ENCODE measurements at regions not wholly inside any gene's neighbourhood (a gene's known extent, or its start where the extent isn't known, plus 50 kb on each side); places are given as distances from the start of the nearest gene placed in this dataset.

DNA sequence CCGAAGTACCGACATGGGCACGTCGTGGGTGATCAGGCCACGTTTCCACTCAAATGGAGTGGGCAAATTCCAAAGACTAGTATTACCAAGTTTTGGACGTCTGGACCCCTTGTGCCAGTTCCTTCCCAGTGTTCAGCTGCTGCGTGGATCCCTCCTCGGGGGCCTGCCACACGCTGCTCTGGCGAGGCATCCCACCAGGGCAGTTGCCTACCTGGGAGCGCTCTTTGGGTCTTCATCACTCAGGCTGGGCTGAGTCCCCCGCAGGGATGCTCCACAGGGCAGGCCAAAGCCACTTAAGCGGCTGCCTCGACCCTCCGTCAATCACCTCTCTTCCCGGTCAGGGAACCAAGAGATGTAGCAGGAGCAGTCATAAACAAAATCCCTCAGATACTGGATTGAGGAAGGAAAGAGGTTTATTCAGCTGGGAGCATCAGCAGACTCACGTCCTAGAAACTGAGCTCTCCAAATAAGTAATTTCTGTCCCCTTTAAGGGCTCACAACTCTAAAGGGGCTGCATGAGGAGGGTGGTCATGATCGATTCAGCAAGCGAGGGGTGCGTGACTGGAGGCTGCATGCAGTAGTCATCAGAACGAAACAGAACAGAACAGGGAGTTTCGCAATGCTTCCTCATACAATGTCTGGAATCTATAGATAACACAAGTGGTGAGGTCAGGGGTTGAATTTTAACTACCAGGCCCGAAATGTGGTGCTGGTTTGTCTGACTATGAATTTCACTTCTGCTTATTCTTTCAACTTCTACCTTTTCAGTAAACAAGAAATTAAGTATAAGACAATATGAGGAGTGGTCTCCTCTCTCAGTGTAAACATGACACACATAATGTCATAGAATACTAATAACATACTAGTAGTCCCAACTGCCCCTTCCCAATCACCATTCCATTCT lies 998.6 kb upstream of the NCAM2 start (continued):
- TF ChIP-seq ZMIZ1 (IDR thresholded peaks at IDR 0.05; ENCODE audit: low read depth in 2 of 2, low read length in 2 of 2), result peak in 1 of 2 experiments; percentile 45; a peak in 1 of 4 replicates
- TF ChIP-seq ZNF165 (CRISPR knock-in tag; IDR thresholded peaks at IDR 0.05; ENCODE audit: borderline replicate concordance), result no peak
- no peak for TF ChIP-seq BHLHE40 (IDR thresholded peaks at IDR 0.05; ENCODE audit: low read length)
- TF ChIP-seq ATF7 (IDR thresholded peaks at IDR 0.05), result peak; percentile 83
- TF ChIP-seq NR2C2 (CRISPR knock-in tag; IDR thresholded peaks at IDR 0.05), result no peak
- peak; percentile 87 for TF ChIP-seq NR2C2 (tag; IDR thresholded peaks at IDR 0.05)
- TF ChIP-seq JUNB (CRISPR knock-in tag; conservative IDR thresholded peaks at IDR 0.05), result no peak
- TF ChIP-seq PML (IDR thresholded peaks at IDR 0.05; ENCODE audit: low read length), result peak; percentile 60
- TF ChIP-seq ELF1 (tag; IDR thresholded peaks at IDR 0.05), result no peak
- TF ChIP-seq CHD2 (IDR thresholded peaks at IDR 0.05; ENCODE audit: low read depth, low read length), result no peak
- TF ChIP-seq ZNF584 (CRISPR knock-in tag; IDR thresholded peaks at IDR 0.05; ENCODE audit: low read depth), result no peak
- TF ChIP-seq CEBPG (CRISPR knock-in tag; IDR thresholded peaks at IDR 0.05), result peak; percentile 89
- peak; percentile 30 to 82; a peak in 3 of 4 replicates for TF ChIP-seq CEBPG (tag; conservative IDR thresholded peaks at IDR 0.05 in 1 of 2, IDR thresholded peaks at IDR 0.05 in 1 of 2)
- TF ChIP-seq NCOR1 (IDR thresholded peaks at IDR 0.05), result peak; percentile 68
- no peak for TF ChIP-seq ETV1 (tag; conservative IDR thresholded peaks at IDR 0.05; ENCODE audit: low read depth)
- no peak for TF ChIP-seq WHSC1 (IDR thresholded peaks at IDR 0.05; ENCODE audit: low read length)
- no peak for TF ChIP-seq FIP1L1 (IDR thresholded peaks at IDR 0.05; ENCODE audit: low read depth, low read length, poor library complexity, severe bottlenecking)
- 0 out of 2 replicates have a peak, but pooled peaks have one; percentile 46 for TF ChIP-seq CREM (IDR thresholded peaks at IDR 0.05; ENCODE audit: low read depth)
- no peak for TF ChIP-seq RERE (CRISPR knock-in tag; IDR thresholded peaks at IDR 0.05; ENCODE audit: borderline replicate concordance)

Measured in K562 (cell line).